ENCODE measurements at regions not wholly inside any gene's neighbourhood (a gene's known extent, or its start where the extent isn't known, plus 50 kb on each side); places are given as distances from the start of the nearest gene placed in this dataset.

GRCh38 chr2:52933878-52934277 is 833.7 kb upstream of the CHAC2 start:
- no peaks in the 10 kb centered on the region for H3K27me3 ChIP-seq
- H3K27ac ChIP-seq: no peak overlapping the region
- DNase-seq: no peak
- H3K4me1 ChIP-seq: no peaks in the 10 kb centered on the region
- H3K4me3 ChIP-seq: no peak overlapping the region
- no peaks in the 10 kb centered on the region for H3K9me3 ChIP-seq
- H3K36me3 ChIP-seq: no peaks in the 10 kb centered on the region
- TF ChIP-seq POLR2A (IDR thresholded peaks at IDR 0.05): no peak
- TF ChIP-seq, protein P1, sequence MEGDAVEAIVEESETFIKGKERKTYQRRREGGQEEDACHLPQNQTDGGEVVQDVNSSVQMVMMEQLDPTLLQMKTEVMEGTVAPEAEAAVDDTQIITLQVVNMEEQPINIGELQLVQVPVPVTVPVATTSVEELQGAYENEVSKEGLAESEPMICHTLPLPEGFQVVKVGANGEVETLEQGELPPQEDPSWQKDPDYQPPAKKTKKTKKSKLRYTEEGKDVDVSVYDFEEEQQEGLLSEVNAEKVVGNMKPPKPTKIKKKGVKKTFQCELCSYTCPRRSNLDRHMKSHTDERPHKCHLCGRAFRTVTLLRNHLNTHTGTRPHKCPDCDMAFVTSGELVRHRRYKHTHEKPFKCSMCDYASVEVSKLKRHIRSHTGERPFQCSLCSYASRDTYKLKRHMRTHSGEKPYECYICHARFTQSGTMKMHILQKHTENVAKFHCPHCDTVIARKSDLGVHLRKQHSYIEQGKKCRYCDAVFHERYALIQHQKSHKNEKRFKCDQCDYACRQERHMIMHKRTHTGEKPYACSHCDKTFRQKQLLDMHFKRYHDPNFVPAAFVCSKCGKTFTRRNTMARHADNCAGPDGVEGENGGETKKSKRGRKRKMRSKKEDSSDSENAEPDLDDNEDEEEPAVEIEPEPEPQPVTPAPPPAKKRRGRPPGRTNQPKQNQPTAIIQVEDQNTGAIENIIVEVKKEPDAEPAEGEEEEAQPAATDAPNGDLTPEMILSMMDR (IDR thresholded peaks at IDR 0.05): no peak
- intact Hi-C loops (cut with DNase I; ENCODE audit: low total_unique reads): no loop called here

GRCh38 chr2:52931660-52932059 is 835.9 kb upstream of the CHAC2 start:
- no peak for TF ChIP-seq POLR2A (IDR thresholded peaks at IDR 0.05)
- TF ChIP-seq, protein P1 (IDR thresholded peaks at IDR 0.05): no peak
- Histone ChIP-seq H3K36me3 (no peaks in the 10 kb centered on the region), H3K4me1 (no peaks in the 10 kb centered on the region), H3K27me3 (no peaks in the 10 kb centered on the region), H3K4me3 (no peak overlapping the region), H3K27ac (no peak overlapping the region), H3K9me3 (no peaks in the 10 kb centered on the region)
- intact Hi-C loops (cut with DNase I; ENCODE audit: low total_unique reads): no loop called here
- no peak for DNase-seq

DNA sequence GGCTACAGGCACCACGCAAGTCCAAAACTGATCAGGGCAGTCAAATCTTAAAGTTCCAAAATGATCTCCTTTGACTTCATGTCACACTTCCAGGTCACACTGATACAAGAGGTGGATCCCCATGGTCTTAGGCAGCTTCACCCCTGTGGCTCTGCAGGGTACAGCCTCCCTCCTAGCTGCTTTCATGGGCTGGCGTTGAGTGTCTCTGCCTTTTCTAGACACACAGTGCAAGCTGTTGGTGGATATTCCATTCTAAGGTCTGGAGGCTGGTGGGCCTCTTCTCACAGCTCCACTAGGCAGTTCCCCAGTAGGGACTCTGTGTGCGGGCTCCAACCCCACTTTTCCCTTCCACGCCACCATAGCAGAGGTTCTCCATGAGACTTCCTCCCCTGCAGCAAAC is 838.2 kb upstream of the CHAC2 start:
- no peak for DNase-seq
- TF ChIP-seq, protein P1 (IDR thresholded peaks at IDR 0.05): no peak
- no peak for TF ChIP-seq POLR2A (IDR thresholded peaks at IDR 0.05)
- intact Hi-C loops (cut with DNase I; ENCODE audit: low total_unique reads): no loop called here
- no peaks in the 10 kb centered on the region for H3K36me3 ChIP-seq
- no peaks in the 10 kb centered on the region for H3K4me1 ChIP-seq
- no peaks in the 10 kb centered on the region for H3K9me3 ChIP-seq
- no peaks in the 10 kb centered on the region for H3K27me3 ChIP-seq
- no peak overlapping the region for H3K4me3 ChIP-seq
- no peak overlapping the region for H3K27ac ChIP-seq

GRCh38 chr2:52919673-52920072 is 847.9 kb upstream of the CHAC2 start:
- Histone ChIP-seq H3K9me3 (no peaks in the 10 kb centered on the region), H3K27ac (no peak overlapping the region), H3K36me3 (no peaks in the 10 kb centered on the region), H3K4me3 (no peak overlapping the region), H3K27me3 (no peaks in the 10 kb centered on the region), H3K4me1 (no peaks in the 10 kb centered on the region)
- intact Hi-C loops (cut with DNase I; ENCODE audit: low total_unique reads): no loop called here
- no peak for DNase-seq
- no peak for TF ChIP-seq POLR2A (IDR thresholded peaks at IDR 0.05)
- TF ChIP-seq, protein P1 (IDR thresholded peaks at IDR 0.05): no peak

DNA sequence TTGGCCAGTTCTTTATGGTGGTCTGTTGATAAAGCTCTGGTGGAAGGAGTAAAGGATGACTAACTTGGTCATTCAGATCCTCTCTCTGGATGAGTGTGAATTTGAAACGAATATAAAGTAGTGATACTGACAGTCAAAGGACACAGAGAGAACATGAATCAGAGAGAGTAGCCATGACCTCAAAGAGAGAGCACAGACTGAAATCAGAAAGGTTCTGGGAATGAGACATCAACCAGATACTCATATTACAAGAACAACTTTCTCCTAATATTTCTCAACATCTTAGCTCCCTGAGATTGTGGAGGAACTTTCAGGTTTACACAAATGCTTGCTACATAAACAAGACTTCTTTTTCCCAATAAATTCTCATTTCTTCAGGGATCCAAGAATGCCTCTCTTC is 849.1 kb upstream of the CHAC2 start:
- intact Hi-C loops (cut with DNase I; ENCODE audit: low total_unique reads): no loop called here
- H3K27ac ChIP-seq: no peak overlapping the region
- H3K9me3 ChIP-seq: no peaks in the 10 kb centered on the region
- H3K4me3 ChIP-seq: no peak overlapping the region
- H3K36me3 ChIP-seq: no peaks in the 10 kb centered on the region
- TF ChIP-seq, protein P1 (IDR thresholded peaks at IDR 0.05): no peak
- TF ChIP-seq POLR2A (IDR thresholded peaks at IDR 0.05): no peak
- H3K4me1 ChIP-seq: no peaks in the 10 kb centered on the region
- no peaks in the 10 kb centered on the region for H3K27me3 ChIP-seq
- DNase-seq: no peak
